Right lobe of liver (tissue), 4 donors: ENCODE measurements at regions not wholly inside any gene's neighbourhood (a gene's known extent, or its start where the extent isn't known, plus 50 kb on each side); places are given as distances from the start of the nearest gene placed in this dataset.

Source experiments
- CTCF ChIP-seq, 4 donors: fragments of 200-600 bp in 3 of 4; fragments of 450-650 bp in 1 of 4; IDR thresholded peaks; one replicate each; pipeline versions ENCODE4 v1.5.1 to v1.8.0; 2016 to 2022; ENCODE audit warnings: antibody characterized with exemption in 4 of 4, mild to moderate bottlenecking in 2 of 4
- POLR2A ChIP-seq: fragments of 450-650 bp; IDR thresholded peaks from one replicate; pipeline ENCODE4 v1.6.1; 2017; ENCODE audit warnings: antibody characterized with exemption, mild to moderate bottlenecking
- donor health status: DM: no; HTN: no; CAD: no.
- donor health status: DM: no; HTN: no; CAD: no.
- donor health status: DM: no; HTN: yes; CAD: no.

- no peak for TF ChIP-seq POLR2A
- TF ChIP-seq CTCF (IDR thresholded peaks at IDR 0.05) = no peak
Observed at GRCh38 chr5:40206030-40206429, 473.7 kb upstream of the PTGER4 start.
